ENCODE measurements at regions not wholly inside any gene's neighbourhood (a gene's known extent, or its start where the extent isn't known, plus 50 kb on each side); places are given as distances from the start of the nearest gene placed in this dataset.

DNA sequence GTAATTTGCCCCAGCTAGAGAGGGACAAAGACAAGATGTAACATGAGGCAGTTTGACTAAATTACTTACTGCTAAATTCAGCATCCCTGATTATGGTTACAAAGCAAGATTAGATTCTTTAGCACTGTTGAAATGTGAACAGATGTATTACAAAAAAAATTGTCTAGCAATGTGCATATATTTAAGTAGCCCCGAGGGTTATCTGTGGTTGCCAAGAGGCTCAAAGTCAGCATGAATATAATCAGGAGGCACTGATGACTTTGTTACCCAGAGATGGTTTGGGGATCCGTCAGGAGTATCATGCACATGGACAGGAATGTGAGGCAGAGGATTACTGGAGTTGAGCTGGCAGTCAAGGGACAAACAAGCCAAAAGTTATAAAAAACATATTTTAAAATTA lies 356.9 kb upstream of the CCDC196 start:
- Histone ChIP-seq H3K56ac (ENCODE audit: extremely low read depth, insufficient read depth, low read length) (no peak overlapping the region), H2BK20ac (ENCODE audit: low read depth, low read length) (no peak overlapping the region), H2AK5ac (ENCODE audit: low read depth, low read length) (no peak overlapping the region), H3K27me3 (ENCODE audit: control insufficient read depth, insufficient read depth, low read length) (no peaks in the 10 kb centered on the region), H3K4me2 (ENCODE audit: low read depth, low read length) (no peak overlapping the region), H3K36me3 (ENCODE audit: control insufficient read depth, insufficient read depth, low read length) (no peaks in the 10 kb centered on the region), H4K5ac (ENCODE audit: low read depth, low read length) (no peak overlapping the region), H3K27ac (ENCODE audit: insufficient read depth, low read length) (no peak overlapping the region), H2AFZ (replicated peaks; ENCODE audit: low read length, poor library complexity) (no peak overlapping the region), H2AK9ac (replicated peaks; ENCODE audit: low read depth, low read length, poor library complexity) (no peak overlapping the region), H3K23ac (ENCODE audit: low read depth, low read length) (no peak overlapping the region), H3K9me1 (ENCODE audit: insufficient read depth, low read length) (no peaks in the 10 kb centered on the region), H3K4me1 (ENCODE audit: control insufficient read depth, insufficient read depth, low read length) (no peaks in the 10 kb centered on the region), H3K9ac (ENCODE audit: low read depth, low read length) (no peak overlapping the region), H3K79me1 (ENCODE audit: low read depth in 1 of 2, low read length in 2 of 2) (no peaks in the 10 kb centered on the region), H2BK15ac (ENCODE audit: low read depth, low read length) (no peak overlapping the region), H2BK120ac (ENCODE audit: low read depth, low read length) (no peak overlapping the region), H3K9me3 (ENCODE audit: control insufficient read depth, insufficient read depth, low read length) (peaks cover 16% of the 10 kb centered on the region), H3K4me3 (ENCODE audit: insufficient read depth, low read depth, low read length) (no peak overlapping the region), H3K4ac (ENCODE audit: low read depth, low read length) (no peak overlapping the region), H4K91ac (ENCODE audit: insufficient read depth, low read depth, low read length) (no peak overlapping the region), H2BK5ac (ENCODE audit: low read depth, low read length, poor library complexity, severe bottlenecking) (no peak overlapping the region), H3K18ac (ENCODE audit: low read depth, low read length) (no peak overlapping the region), H4K8ac (ENCODE audit: low read depth in 2 of 2, low read length in 2 of 2) (no peak overlapping the region), H3K14ac (replicated peaks; ENCODE audit: low read depth, low read length) (no peak overlapping the region), H4K20me1 (ENCODE audit: insufficient read depth, low read length) (no peaks in the 10 kb centered on the region)
- TF ChIP-seq CHD1 (IDR thresholded peaks at IDR 0.05; ENCODE audit: low read depth, low read length) (no peak), NFE2L2 (IDR thresholded peaks at IDR 0.05; ENCODE audit: low read depth, low read length) (no peak), CEBPB (IDR thresholded peaks at IDR 0.05; ENCODE audit: low read depth, low read length) (no peak), RCOR1 (IDR thresholded peaks at IDR 0.05; ENCODE audit: insufficient replicate concordance, low read length) (no peak), FOS (IDR thresholded peaks at IDR 0.05; ENCODE audit: low read depth, low read length) (no peak), BHLHE40 (IDR thresholded peaks at IDR 0.05; ENCODE audit: low read depth, low read length) (no peak), MXI1 (IDR thresholded peaks at IDR 0.05; ENCODE audit: borderline replicate concordance, low read depth, low read length) (no peak), RFX5 (IDR thresholded peaks at IDR 0.05; ENCODE audit: low read depth, low read length) (no peak), POLR2A (IDR thresholded peaks at IDR 0.05; ENCODE audit: low read depth, low read length) (no peak)
- TF ChIP-seq, protein P1, sequence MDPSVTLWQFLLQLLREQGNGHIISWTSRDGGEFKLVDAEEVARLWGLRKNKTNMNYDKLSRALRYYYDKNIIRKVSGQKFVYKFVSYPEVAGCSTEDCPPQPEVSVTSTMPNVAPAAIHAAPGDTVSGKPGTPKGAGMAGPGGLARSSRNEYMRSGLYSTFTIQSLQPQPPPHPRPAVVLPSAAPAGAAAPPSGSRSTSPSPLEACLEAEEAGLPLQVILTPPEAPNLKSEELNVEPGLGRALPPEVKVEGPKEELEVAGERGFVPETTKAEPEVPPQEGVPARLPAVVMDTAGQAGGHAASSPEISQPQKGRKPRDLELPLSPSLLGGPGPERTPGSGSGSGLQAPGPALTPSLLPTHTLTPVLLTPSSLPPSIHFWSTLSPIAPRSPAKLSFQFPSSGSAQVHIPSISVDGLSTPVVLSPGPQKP (IDR thresholded peaks at IDR 0.05; ENCODE audit: borderline replicate concordance, low read depth, low read length): no peak
- no TSS peak for BruUV-seq (replicated peaks)
- DNase-seq (no peak), ATAC-seq (ENCODE audit: low read depth) (no peak)
- dilution Hi-C loops (cut with HindIII; ENCODE audit: low sequenced_read_pairs, unreplicated experiment): no loop called here
- in situ Hi-C loops (cut with MboI; ENCODE audit: low sequenced_read_pairs): no loop called here
- no CpG with 5 or more reads among the region's 2 CpGs for WGBS, 2 experiments (ENCODE audit: extremely low coverage in 2 of 2, insufficient read length in 1 of 2)
- ChIA-PET CTCF (no interaction called here), POLR2A (ENCODE audit: unreplicated experiment) (no interaction called here)
- intact Hi-C loops (cut with micrococcal nuclease): no loop called here
